ENCODE measurements at regions not wholly inside any gene's neighbourhood (a gene's known extent, or its start where the extent isn't known, plus 50 kb on each side); places are given as distances from the start of the nearest gene placed in this dataset.
A peak's percentile ranks its signal among the peaks of the same experiment; 100 is the strongest.

- DNase-seq = no peak
Observed at GRCh38 chr1:184285401-184286087, 101.3 kb upstream of the C1orf21 start.

- no peak for DNase-seq
Observed at GRCh38 chr1:184287001-184287400, 99.8 kb upstream of the C1orf21 start.

- no peak for DNase-seq
Observed at GRCh38 chr1:184289825-184290550, 96.8 kb upstream of the C1orf21 start.

GRCh38 chr1:184291701-184292100 lies 95.1 kb upstream of the C1orf21 start:
- DNase-seq = peak; percentile 54

GRCh38 chr1:184292101-184292500 lies 94.7 kb upstream of the C1orf21 start:
- DNase-seq = no peak

GRCh38 chr1:184294101-184294500 lies 92.7 kb upstream of the C1orf21 start:
- DNase-seq = no peak

- peak; percentile 74 for DNase-seq
Observed at GRCh38 chr1:184296466-184297243, 90.2 kb upstream of the C1orf21 start.

- no peak for DNase-seq
Observed at GRCh38 chr1:184297244-184297750, 89.5 kb upstream of the C1orf21 start.

- no peak for DNase-seq
Observed at GRCh38 chr1:184298440-184299405, 88.1 kb upstream of the C1orf21 start.

GRCh38 chr1:184299406-184299790 lies 87.4 kb upstream of the C1orf21 start:
- DNase-seq = peak; percentile 94

- no peak for DNase-seq
Observed at GRCh38 chr1:184299796-184300195, 87.0 kb upstream of the C1orf21 start.

- peak; percentile 81 for DNase-seq
Observed at GRCh38 chr1:184300446-184300845, 86.4 kb upstream of the C1orf21 start.

GRCh38 chr1:184301227-184301626 lies 85.6 kb upstream of the C1orf21 start:
- no peak for DNase-seq

GRCh38 chr1:184302346-184302745 lies 84.5 kb upstream of the C1orf21 start:
- DNase-seq = no peak

GRCh38 chr1:184310157-184310819 lies 76.5 kb upstream of the C1orf21 start:
- DNase-seq = no peak

- no peak for DNase-seq
Observed at GRCh38 chr1:184311580-184311979, 75.2 kb upstream of the C1orf21 start.

- peak; percentile 40 for DNase-seq
Observed at GRCh38 chr1:184315254-184315653, 71.6 kb upstream of the C1orf21 start.

GRCh38 chr1:184319879-184320278 lies 67.0 kb upstream of the C1orf21 start:
- no peak for DNase-seq

GRCh38 chr1:184322253-184322652 lies 64.6 kb upstream of the C1orf21 start:
- DNase-seq = no peak

GRCh38 chr1:184324972-184325371 lies 61.9 kb upstream of the C1orf21 start:
- no peak for DNase-seq

GRCh38 chr1:184326278-184326677 lies 60.6 kb upstream of the C1orf21 start:
- DNase-seq = peak; percentile 18
